ENCODE measurements at regions not wholly inside any gene's neighbourhood (a gene's known extent, or its start where the extent isn't known, plus 50 kb on each side); places are given as distances from the start of the nearest gene placed in this dataset.

- no peak for TF ChIP-seq CTCF (IDR thresholded peaks at IDR 0.05; ENCODE audit: insufficient read depth, low read length)
- no peak overlapping the region for H3K4me3 ChIP-seq (ENCODE audit: low read depth, low read length)
- no peak for DNase-seq (ENCODE audit: low read depth)
Measured at GRCh38 chr5:126236994-126237393, 186.2 kb upstream of the GRAMD2B start.

GRCh38 chr5:126248611-126249010 is 174.6 kb upstream of the GRAMD2B start:
- no peak overlapping the region for H3K4me3 ChIP-seq (ENCODE audit: low read depth, low read length)
- no peak for TF ChIP-seq CTCF (IDR thresholded peaks at IDR 0.05; ENCODE audit: insufficient read depth, low read length)
- DNase-seq (ENCODE audit: low read depth) = no peak

- DNase-seq (ENCODE audit: low read depth) = no peak
Measured at GRCh38 chr5:126251024-126251423, 172.2 kb upstream of the GRAMD2B start.

GRCh38 chr5:126253406-126253805 is 169.8 kb upstream of the GRAMD2B start:
- no peak for DNase-seq (ENCODE audit: low read depth)
- no peak for TF ChIP-seq CTCF (IDR thresholded peaks at IDR 0.05; ENCODE audit: insufficient read depth, low read length)

More at GRCh38 chr5:126251024-126251423, 172.2 kb upstream of the GRAMD2B start:
- TF ChIP-seq CTCF (IDR thresholded peaks at IDR 0.05; ENCODE audit: insufficient read depth, low read length) = no peak
- no peak overlapping the region for H3K4me3 ChIP-seq (ENCODE audit: low read depth, low read length)

GRCh38 chr5:126263591-126264184 is 159.5 kb upstream of the GRAMD2B start:
- no peak overlapping the region for H3K4me3 ChIP-seq (ENCODE audit: low read depth, low read length)
- no peak for TF ChIP-seq CTCF (IDR thresholded peaks at IDR 0.05; ENCODE audit: insufficient read depth, low read length)
- DNase-seq (ENCODE audit: low read depth) = no peak

More at GRCh38 chr5:126253406-126253805, 169.8 kb upstream of the GRAMD2B start:
- no peak overlapping the region for H3K4me3 ChIP-seq (ENCODE audit: low read depth, low read length)

GRCh38 chr5:126265917-126266316 is 157.3 kb upstream of the GRAMD2B start:
- DNase-seq (ENCODE audit: low read depth) = no peak
- H3K4me3 ChIP-seq (ENCODE audit: low read depth, low read length) = no peak overlapping the region
- no peak for TF ChIP-seq CTCF (IDR thresholded peaks at IDR 0.05; ENCODE audit: insufficient read depth, low read length)

- TF ChIP-seq CTCF (IDR thresholded peaks at IDR 0.05; ENCODE audit: insufficient read depth, low read length) = no peak
- no peak for DNase-seq (ENCODE audit: low read depth)
- no peak overlapping the region for H3K4me3 ChIP-seq (ENCODE audit: low read depth, low read length)
Measured at GRCh38 chr5:126267438-126267837, 155.8 kb upstream of the GRAMD2B start.
